Right atrium auricular region (tissue), 2 donors: ENCODE measurements at regions not wholly inside any gene's neighbourhood (a gene's known extent, or its start where the extent isn't known, plus 50 kb on each side); places are given as distances from the start of the nearest gene placed in this dataset.
A peak's percentile ranks its signal among the peaks of the same experiment; 100 is the strongest.
"Not testable (repeated sequence)": the region's sequence is repeated elsewhere in the genome, so short reads cannot be mapped to it uniquely, and the experiment has no call there.

Experiments
- DNase-seq: peaks from one replicate; pipeline ENCODE4 v3.0.0-alpha.2; 2019; ENCODE audit warnings: low spot score
- H3K27ac ChIP-seq, 2 donors: fragments of 200-600 bp; sonication (generic); 1 replicate in 1 of 2; 2 replicates in 1 of 2; pipeline ENCODE4 v1.5.1; 2016 to 2019
- H3K27me3 ChIP-seq, 2 donors: fragments of 200-600 bp; sonication (generic); one replicate each; pipeline versions ENCODE4 v1.5.1 to v1.6.0; 2017 to 2019
- H3K36me3 ChIP-seq: fragments of 200-600 bp; sonication (generic); one replicate; pipeline ENCODE4 v1.5.1; 2016
- H3K4me1 ChIP-seq, 2 donors: fragments of 200-600 bp; sonication (generic); one replicate each; pipeline versions ENCODE4 v1.5.1 to v1.6.0; 2017 to 2019
- H3K4me3 ChIP-seq, 2 donors: fragments of 200-600 bp; sonication (generic); 1 replicate in 1 of 2; 2 replicates in 1 of 2; pipeline ENCODE4 v1.5.1; 2017 to 2019; ENCODE audit warnings: mild to moderate bottlenecking in 1 of 2, moderate library complexity in 1 of 2
- H3K9me3 ChIP-seq, 2 donors: fragments of 200-600 bp; sonication (generic); one replicate each; pipeline ENCODE4 v1.5.1; 2019
- TF ChIP-seq, protein P1 (sequence below), 2 donors: fragments of 200-600 bp; sonication (generic); IDR thresholded peaks; one replicate each; pipeline ENCODE4 v1.5.1; 2019; ENCODE audit warnings: antibody characterized with exemption in 2 of 2

DNA sequence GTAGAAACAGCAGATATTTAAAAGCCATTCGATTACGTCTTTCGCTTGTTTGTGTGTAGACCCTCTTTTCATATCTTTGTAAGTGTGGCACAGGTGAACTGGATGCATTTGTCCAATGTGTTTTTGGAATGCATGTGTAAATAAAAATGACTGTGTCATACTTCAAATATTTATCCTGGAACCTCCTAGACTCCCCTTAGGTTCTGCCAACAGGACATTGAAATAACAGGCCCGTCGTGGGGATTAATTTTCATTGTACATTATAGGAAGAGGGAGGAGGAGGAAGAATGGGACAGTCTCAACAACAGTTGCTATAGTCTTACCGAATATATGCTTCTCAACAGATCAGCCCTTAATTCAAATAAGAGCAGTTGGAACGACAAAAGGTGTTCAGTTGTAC is 95.8 kb downstream of the PRKAB2 start:
- Histone ChIP-seq H3K36me3 (no peaks in the 10 kb centered on the region), H3K27me3 (peaks cover 38 to 47% of the 10 kb centered on the region in 2 donors), H3K9me3 (no peaks in the 10 kb centered on the region), H3K4me3 (no peak overlapping the region), H3K4me1 (peaks cover 0 to 44% of the 10 kb centered on the region in 2 donors), H3K27ac (no peak overlapping the region)
- no peak for DNase-seq
- TF ChIP-seq, protein P1, sequence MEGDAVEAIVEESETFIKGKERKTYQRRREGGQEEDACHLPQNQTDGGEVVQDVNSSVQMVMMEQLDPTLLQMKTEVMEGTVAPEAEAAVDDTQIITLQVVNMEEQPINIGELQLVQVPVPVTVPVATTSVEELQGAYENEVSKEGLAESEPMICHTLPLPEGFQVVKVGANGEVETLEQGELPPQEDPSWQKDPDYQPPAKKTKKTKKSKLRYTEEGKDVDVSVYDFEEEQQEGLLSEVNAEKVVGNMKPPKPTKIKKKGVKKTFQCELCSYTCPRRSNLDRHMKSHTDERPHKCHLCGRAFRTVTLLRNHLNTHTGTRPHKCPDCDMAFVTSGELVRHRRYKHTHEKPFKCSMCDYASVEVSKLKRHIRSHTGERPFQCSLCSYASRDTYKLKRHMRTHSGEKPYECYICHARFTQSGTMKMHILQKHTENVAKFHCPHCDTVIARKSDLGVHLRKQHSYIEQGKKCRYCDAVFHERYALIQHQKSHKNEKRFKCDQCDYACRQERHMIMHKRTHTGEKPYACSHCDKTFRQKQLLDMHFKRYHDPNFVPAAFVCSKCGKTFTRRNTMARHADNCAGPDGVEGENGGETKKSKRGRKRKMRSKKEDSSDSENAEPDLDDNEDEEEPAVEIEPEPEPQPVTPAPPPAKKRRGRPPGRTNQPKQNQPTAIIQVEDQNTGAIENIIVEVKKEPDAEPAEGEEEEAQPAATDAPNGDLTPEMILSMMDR (IDR thresholded peaks at IDR 0.05) = no peak

- no peak for DNase-seq
- TF ChIP-seq, protein P1 (IDR thresholded peaks at IDR 0.05) = no peak
- Histone ChIP-seq H3K36me3 (no peaks in the 10 kb centered on the region), H3K4me3 (peak overlapping the region in 1 of 2 donors; percentile 34), H3K4me1 (peaks cover 0 to 10% of the 10 kb centered on the region in 2 donors), H3K27ac (no peak overlapping the region), H3K27me3 (peaks cover 8 to 18% of the 10 kb centered on the region in 2 donors), H3K9me3 (no peaks in the 10 kb centered on the region)
Measured at GRCh38 chr1:147072482-147073432, 99.5 kb downstream of the PRKAB2 start.

GRCh38 chr1:147071142-147071541 is 101.1 kb downstream of the PRKAB2 start:
- DNase-seq = no peak
- Histone ChIP-seq H3K27me3 (peaks cover 4 to 7% of the 10 kb centered on the region in 2 donors), H3K27ac (no peak overlapping the region), H3K9me3 (no peaks in the 10 kb centered on the region), H3K4me1 (peaks cover 0 to 8% of the 10 kb centered on the region in 2 donors), H3K4me3 (no peak overlapping the region), H3K36me3 (no peaks in the 10 kb centered on the region)
- TF ChIP-seq, protein P1 (IDR thresholded peaks at IDR 0.05) = no peak

- H3K9me3 ChIP-seq = no peaks in the 10 kb centered on the region
- no peak overlapping the region for H3K27ac ChIP-seq
- no peak overlapping the region for H3K4me3 ChIP-seq
- DNase-seq = no peak
- no peaks in the 10 kb centered on the region for H3K27me3 ChIP-seq
- TF ChIP-seq, protein P1 (IDR thresholded peaks at IDR 0.05) = no peak
- no peaks in the 10 kb centered on the region for H3K36me3 ChIP-seq
- H3K4me1 ChIP-seq = no peaks in the 10 kb centered on the region
Measured at GRCh38 chr1:147062956-147063355, 109.3 kb downstream of the PRKAB2 start.

GRCh38 chr1:147061880-147062279 is 110.4 kb downstream of the PRKAB2 start:
- H3K9me3 ChIP-seq, DNase-seq, H3K36me3 ChIP-seq, H3K4me1 ChIP-seq, H3K27me3 ChIP-seq, H3K27ac ChIP-seq, H3K4me3 ChIP-seq: not testable (repeated sequence)

- Histone ChIP-seq H3K27me3 (no peaks in the 10 kb centered on the region), H3K9me3 (no peaks in the 10 kb centered on the region), H3K36me3 (no peaks in the 10 kb centered on the region), H3K27ac (no peak overlapping the region), H3K4me3 (no peak overlapping the region), H3K4me1 (no peaks in the 10 kb centered on the region)
- TF ChIP-seq, protein P1 (IDR thresholded peaks at IDR 0.05) = no peak
- DNase-seq = no peak
Measured at GRCh38 chr1:147053269-147053668, 115.1 kb downstream of the NBPF12 start.
